Fibroblast of the conjunctiva (primary cell): ENCODE measurements at regions not wholly inside any gene's neighbourhood (a gene's known extent, or its start where the extent isn't known, plus 50 kb on each side); places are given as distances from the start of the nearest gene placed in this dataset.

Experiments used
- DNase-seq: peaks from one replicate; pipeline ENCODE4 v3.0.0-alpha.2; 2010; ENCODE audit warnings: low read depth

DNA sequence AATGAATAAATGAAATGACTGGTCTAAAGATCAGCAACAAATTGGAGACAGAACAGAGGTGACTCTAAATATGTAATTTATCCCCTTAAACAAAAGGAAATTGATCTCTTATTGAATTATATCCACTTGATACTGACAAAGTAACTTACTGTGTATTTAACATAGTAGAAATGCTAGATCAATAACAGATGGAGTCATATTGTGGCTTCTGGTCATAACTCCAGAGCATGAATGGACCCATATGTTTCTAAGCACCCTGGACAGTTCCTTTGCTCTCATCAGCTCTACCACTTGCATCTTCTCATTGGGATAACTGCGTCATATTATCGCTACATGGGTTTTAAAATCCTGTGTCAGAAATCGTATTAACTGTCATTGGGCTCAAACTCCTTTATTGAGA is 222.3 kb downstream of the ETS1 start:
- peak; percentile 53 for DNase-seq

- no peak for DNase-seq
These were observed 225.8 kb downstream of the ETS1 start for GRCh38 chr11:128361451-128362020.

DNA sequence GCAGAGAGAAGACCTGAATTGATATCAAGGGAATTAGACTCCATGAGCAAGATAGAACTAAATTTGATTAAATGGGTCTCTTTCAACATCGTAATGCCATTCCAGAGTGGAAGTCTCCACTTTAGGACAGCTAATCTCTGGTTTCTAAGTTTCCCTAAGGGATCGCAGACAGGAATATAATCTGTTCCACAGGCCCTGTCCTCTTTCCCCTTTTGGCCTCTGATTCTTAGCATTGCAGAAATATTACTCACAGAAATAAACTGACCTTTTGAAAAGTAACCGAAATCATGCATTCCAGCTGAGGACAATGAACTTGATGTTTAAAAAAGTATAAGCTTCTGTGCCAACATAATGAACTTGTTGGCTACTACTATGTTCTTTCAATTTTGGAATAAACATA is 227.8 kb downstream of the ETS1 start:
- DNase-seq: no peak

GRCh38 chr11:128357073-128357472 is 230.3 kb downstream of the ETS1 start:
- DNase-seq: no peak

GRCh38 chr11:128355558-128355957 is 231.8 kb downstream of the ETS1 start:
- no peak for DNase-seq

DNA sequence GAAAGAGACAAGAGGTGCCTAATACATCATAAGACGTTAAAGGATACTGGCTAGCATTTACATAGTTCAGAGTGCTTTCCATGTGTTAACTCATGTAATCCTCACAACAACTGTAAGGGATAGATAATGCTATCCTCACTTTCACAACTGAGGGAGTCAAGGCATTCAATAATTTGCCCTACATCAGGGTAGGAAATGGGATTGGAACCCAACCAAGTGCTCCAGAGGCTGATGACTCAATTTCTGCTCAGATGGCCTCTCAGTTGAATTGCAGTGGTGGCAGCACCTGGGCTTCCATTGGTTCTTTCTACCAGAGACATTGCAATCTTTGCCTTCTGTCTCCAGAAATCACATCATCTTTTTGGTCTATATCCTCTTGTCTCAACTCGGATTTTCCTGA is 232.9 kb downstream of the ETS1 start:
- no peak for DNase-seq

GRCh38 chr11:128351168-128351567 is 236.2 kb downstream of the ETS1 start:
- no peak for DNase-seq

- no peak for DNase-seq
These were observed 237.6 kb downstream of the ETS1 start for GRCh38 chr11:128349650-128350299.

DNA sequence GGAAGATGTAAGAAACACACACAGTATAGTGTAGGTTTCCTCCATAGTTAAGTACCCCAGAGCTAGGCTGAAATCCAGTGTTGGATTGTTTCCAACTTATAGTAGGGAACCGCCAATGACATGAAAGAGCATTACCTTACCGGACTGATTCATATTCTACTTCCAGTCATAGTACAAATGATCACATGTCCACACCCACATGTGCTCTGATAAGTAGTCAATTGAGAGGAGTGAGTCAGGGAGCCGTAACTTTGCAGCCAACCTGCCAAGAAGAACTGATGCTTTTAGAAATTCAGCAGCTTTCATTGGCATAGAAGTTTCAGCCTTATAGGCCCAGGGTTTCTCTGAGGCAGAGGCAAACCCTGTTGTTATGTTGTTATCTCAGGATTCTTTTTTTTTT is 240.6 kb downstream of the ETS1 start:
- DNase-seq: no peak

DNA sequence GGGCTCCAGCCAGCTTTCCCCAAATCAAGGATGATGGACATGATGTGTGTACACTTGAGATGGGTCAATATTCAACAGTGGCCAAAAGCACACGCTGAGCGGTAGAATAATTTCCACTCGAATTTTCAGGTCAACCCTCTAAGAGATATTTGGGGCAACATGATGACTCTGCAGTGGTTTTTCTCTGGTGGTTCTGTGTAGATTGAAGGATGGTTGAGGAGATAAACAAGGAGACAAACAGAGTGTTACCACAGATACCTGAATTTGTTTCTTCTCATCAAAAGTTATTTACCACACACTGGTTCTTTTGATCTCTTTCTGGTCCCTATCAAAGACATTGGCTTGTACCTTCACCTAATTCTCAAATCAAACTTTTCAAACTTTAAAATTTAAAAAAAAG is 242.0 kb downstream of the ETS1 start:
- DNase-seq: no peak

DNA sequence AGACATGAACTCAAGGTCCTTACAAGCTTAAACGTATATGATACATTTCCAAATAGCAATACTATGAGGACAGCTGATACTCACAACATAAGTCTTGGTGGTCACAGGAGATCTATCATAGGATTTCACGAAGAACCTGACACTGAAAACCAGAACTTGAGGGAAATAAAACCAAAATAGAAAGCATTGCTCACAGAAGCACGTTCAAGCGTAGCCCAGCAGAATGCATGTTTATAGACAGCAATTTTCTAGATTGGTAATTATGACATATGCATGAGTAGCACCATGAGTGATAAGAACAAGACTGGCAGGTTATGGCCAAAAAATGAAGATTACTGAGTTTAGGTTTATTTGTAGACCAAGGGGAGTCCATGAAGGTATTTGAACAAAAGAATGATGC is 243.5 kb downstream of the ETS1 start:
- DNase-seq: no peak

DNA sequence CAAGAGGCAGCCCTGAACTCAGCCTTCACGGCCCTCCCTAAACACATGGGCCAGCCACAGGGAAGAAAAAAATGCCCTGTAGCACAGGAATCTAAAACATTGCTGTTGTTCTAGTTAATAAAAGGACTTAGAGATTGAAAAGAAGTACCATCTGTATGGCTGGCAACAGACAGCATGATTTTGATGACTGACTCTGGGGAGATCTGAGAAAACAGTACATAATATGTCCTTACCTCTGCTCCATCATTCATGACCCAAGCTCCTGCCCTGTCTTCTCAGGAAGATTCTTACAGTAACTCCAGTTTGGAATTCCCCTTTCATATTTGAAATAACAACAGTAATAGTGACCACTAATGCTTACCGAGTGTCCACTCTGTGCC is 244.2 kb downstream of the ETS1 start:
- DNase-seq: no peak

DNA sequence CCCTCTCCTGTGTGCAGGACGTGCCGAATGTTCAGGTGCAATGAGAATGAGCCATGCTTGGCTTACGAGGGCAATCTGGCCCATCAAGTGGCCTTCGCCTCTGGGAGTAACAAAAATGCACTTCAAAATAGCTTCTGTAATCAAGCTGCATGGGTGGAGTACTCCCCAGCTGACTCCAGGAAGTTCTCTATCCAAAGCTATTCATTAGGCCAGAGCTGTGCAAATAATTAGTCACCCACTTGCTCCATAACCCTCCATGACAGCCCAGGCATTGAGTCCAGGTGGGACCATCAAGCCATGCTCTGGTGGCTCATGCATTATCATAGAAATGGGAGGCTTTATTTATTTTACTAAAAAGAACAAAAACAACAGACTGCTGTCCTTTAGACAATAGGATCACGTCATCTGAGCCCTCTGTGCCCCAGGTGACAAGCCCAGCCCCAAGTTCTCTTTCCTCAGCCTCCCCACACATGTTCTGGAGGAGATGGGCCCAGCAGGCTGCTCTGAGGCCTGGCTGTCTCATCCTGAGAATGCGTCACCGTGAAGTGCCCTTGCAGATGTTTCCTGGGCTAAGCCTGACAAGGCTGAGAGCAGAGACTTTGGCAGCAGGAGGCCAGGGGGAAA is 244.7 kb downstream of the ETS1 start:
- DNase-seq: no peak

- no peak for DNase-seq
These were observed 245.8 kb downstream of the ETS1 start for GRCh38 chr11:128341280-128342248.

- no peak for DNase-seq
These were observed 247.6 kb downstream of the ETS1 start for GRCh38 chr11:128339792-128340191.

DNA sequence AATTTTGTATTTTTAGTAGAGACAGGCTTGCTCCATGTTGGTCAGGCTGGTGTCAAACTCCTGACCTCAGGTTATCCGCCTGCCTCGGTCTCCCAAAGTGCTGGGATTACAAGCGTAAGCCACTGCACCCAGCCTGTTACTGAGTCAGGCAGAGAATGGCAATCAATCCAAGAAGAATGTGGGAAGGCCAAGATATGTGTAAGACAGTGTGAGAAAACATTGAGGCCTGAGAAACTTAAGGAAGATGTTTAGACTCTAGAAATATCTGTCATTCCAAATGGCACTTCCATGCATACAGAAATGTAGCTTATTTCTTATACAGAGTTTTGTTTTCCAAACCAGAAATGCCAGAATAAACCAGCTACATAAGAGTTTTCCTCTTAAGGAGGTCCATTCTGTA is 248.5 kb downstream of the ETS1 start:
- DNase-seq: no peak

GRCh38 chr11:128336203-128336602 is 251.2 kb downstream of the ETS1 start:
- DNase-seq: peak; percentile 33

- no peak for DNase-seq
These were observed 251.6 kb downstream of the ETS1 start for GRCh38 chr11:128335729-128336128.

- no peak for DNase-seq
These were observed 252.9 kb downstream of the ETS1 start for GRCh38 chr11:128334311-128335044.

DNA sequence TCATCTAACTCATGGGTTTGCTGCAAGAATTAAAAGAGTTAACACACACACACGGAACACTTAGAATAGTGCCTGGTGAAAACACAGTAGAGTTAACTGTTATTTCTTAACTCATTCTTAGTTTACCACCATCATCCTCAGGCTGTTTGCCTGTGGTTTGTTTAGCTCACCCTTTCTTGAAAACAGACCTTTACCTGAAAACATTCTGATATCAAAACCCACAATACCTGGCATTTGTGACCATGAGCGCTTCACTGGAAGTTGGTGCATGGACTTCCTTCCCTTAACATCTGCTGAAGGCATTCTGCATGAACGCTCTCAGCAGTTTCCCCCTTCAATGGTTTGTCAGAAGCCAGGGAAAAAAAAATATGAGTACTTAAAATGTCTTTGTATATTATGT is 256.0 kb downstream of the ETS1 start:
- no peak for DNase-seq

GRCh38 chr11:128330203-128330602 is 257.2 kb downstream of the ETS1 start:
- no peak for DNase-seq

DNA sequence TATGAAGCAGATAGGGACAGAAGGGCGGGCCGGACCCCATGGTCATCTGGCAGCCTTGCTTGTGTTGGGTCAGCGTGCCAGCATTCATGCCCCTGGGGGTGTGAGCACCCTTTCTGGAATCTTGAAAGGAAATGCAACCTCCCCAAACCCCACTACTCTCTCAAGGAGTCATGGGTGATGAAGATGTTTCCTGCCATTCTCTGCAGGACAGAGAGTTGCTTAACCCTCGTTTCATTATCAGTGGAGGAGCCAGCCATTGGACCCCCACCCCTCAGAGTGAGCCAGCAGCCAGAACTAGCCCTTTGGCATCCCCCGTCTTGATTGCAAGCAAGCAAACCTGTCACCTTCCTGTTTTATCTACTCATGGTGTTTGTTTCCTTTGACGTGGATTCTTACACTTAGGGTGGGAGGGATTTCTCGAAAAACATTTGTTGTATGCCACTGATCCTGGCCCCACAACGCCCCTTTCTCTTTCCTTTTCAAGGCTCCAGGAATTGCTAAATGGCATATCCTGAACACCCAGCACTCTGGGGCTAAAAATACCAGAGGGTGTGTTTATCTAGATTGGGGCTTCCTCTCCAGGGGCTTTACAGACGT is 258.3 kb downstream of the ETS1 start:
- no peak for DNase-seq
